H1 (cell line): ENCODE measurements at regions not wholly inside any gene's neighbourhood (a gene's known extent, or its start where the extent isn't known, plus 50 kb on each side); places are given as distances from the start of the nearest gene placed in this dataset.

Experiments used
- CTCF ChIA-PET: fragments of 300-600 bp; sonication (Branson Sonifier 250); formaldehyde crosslinking; loops from one replicate; lab custom pipeline; 2021; ENCODE audit not compliant: partially characterized antibody; lab: Charles Lee
- POLR2A ChIA-PET: fragments of 300-600 bp; sonication (Branson Sonifier 250); formaldehyde crosslinking; loops from one replicate; lab custom pipeline; 2021; ENCODE audit warnings: inconsistent platforms; ENCODE audit not compliant: partially characterized antibody; lab: Charles Lee
- DNase-seq, 2 experiments: peaks; one replicate each; pipeline versions ENCODE4 v3.0.0 to v3.0.0-alpha.2; 2010 to 2022; ENCODE audit warnings: low spot score in 2 of 2, low read depth in 1 of 2, mixed read lengths in 1 of 2
- FAIRE-seq: peaks from 2 replicates; lab custom pipeline; 2011; peaks lifted over from hg19 to GRCh38; lab: Jason Lieb, UNC
- H2AFZ ChIP-seq: 2 replicates; pipeline ENCODE4 v1.8.1; 2012; ENCODE audit warnings: low read length, inconsistent platforms
- H2AK5ac ChIP-seq: 2 replicates; pipeline ENCODE4 v1.6.1; 2013; ENCODE audit warnings: low read depth, low read length
- H2BK120ac ChIP-seq: replicated peaks from 2 replicates; pipeline ENCODE3; 2013; ENCODE audit warnings: low read depth, low read length, inconsistent platforms
- H2BK12ac ChIP-seq: 2 replicates; pipeline ENCODE4 v1.6.1; 2013; ENCODE audit warnings: low read depth, low read length
- H2BK15ac ChIP-seq: 2 replicates; pipeline ENCODE4 v1.6.1; 2013; ENCODE audit warnings: low read length
- H2BK20ac ChIP-seq: 2 replicates; pipeline ENCODE4 v1.6.1; 2013; ENCODE audit warnings: low read length
- H2BK5ac ChIP-seq: 2 replicates; pipeline ENCODE4 v1.6.1; 2013; ENCODE audit warnings: low read depth, low read length
- H3K14ac ChIP-seq: 2 replicates; pipeline ENCODE4 v1.6.1; 2013; ENCODE audit warnings: inconsistent platforms; ENCODE audit not compliant: insufficient read length
- H3K18ac ChIP-seq: 2 replicates; pipeline ENCODE4 v1.6.1; 2013; ENCODE audit warnings: low read length; ENCODE audit errors: extremely low read depth
- H3K23ac ChIP-seq: 2 replicates; pipeline ENCODE4 v1.6.1; 2013; ENCODE audit warnings: inconsistent platforms; ENCODE audit not compliant: insufficient read length
- H3K23me2 ChIP-seq: 2 replicates; pipeline ENCODE4 v1.6.1; 2013; ENCODE audit warnings: low read depth, low read length
- H3K27ac ChIP-seq: 2 replicates; pipeline ENCODE4 v1.6.1; 2011; ENCODE audit warnings: low read depth, low read length, inconsistent platforms
- H3K27me3 ChIP-seq, 4 experiments: replicated peaks in 1 of 4; 1 replicate in 1 of 4; 2 replicates in 3 of 4; pipeline versions ENCODE4 v1.6.1 to v1.8.1; 2011 to 2013; ENCODE audit warnings: low read length in 3 of 4, mild to moderate bottlenecking in 3 of 4, inconsistent platforms in 2 of 4, mixed read lengths in 2 of 4, moderate library complexity in 1 of 4; ENCODE audit not compliant: control insufficient read depth in 3 of 4, insufficient read depth in 3 of 4; ENCODE audit errors: extremely low read depth in 1 of 4
- H3K36me3 ChIP-seq, 4 experiments: 2 replicates each; pipeline versions ENCODE4 v1.6.1 to v1.8.1; 2011 to 2013; ENCODE audit warnings: mild to moderate bottlenecking in 4 of 4, low read length in 3 of 4, moderate library complexity in 2 of 4, control low read depth in 1 of 4, inconsistent platforms in 1 of 4; ENCODE audit not compliant: insufficient read depth in 4 of 4, control insufficient read depth in 2 of 4
- H3K4ac ChIP-seq: replicated peaks from 2 replicates; pipeline ENCODE3; 2013; ENCODE audit warnings: low read length, low read depth, mixed read lengths, inconsistent platforms; ENCODE audit not compliant: insufficient read length
- H3K4me1 ChIP-seq, 4 experiments: replicated peaks in 1 of 4; 1 replicate in 1 of 4; 2 replicates in 3 of 4; pipeline versions ENCODE4 v1.6.1 to v1.8.1; 2011 to 2013; ENCODE audit warnings: low read length in 3 of 4, inconsistent platforms in 2 of 4, mixed read lengths in 1 of 4; ENCODE audit not compliant: insufficient read depth in 4 of 4, control insufficient read depth in 3 of 4
- H3K4me2 ChIP-seq, 2 experiments: 2 replicates each; pipeline versions ENCODE4 v1.6.1 to v1.8.1; 2011 to 2013; ENCODE audit warnings: low read depth in 2 of 2, low read length in 2 of 2, control low read depth in 1 of 2, inconsistent platforms in 1 of 2, mild to moderate bottlenecking in 1 of 2; ENCODE audit not compliant: insufficient read depth in 1 of 2
- H3K4me3 ChIP-seq, 4 experiments: fragments of 200-600, 300-600 bp in 1 of 4; sonication (generic), shearing (Covaris generic), sonication (Bioruptor Twin) in 1 of 4; 2 replicates each; pipeline versions ENCODE4 v1.5.1 to v1.8.1; 2011 to 2016; ENCODE audit warnings: low read length in 4 of 4, low read depth in 3 of 4, control low read depth in 2 of 4, inconsistent platforms in 2 of 4, mild to moderate bottlenecking in 2 of 4, mixed read lengths in 1 of 4, moderate library complexity in 1 of 4; ENCODE audit not compliant: insufficient read depth in 2 of 4; ENCODE audit errors: extremely low read depth in 1 of 4
- H3K56ac ChIP-seq: replicated peaks from 2 replicates; pipeline ENCODE3; 2013; ENCODE audit warnings: low read depth, mild to moderate bottlenecking, mixed read lengths, low read length, inconsistent platforms; ENCODE audit not compliant: insufficient read length
- H3K79me1 ChIP-seq: 2 replicates; pipeline ENCODE4 v1.6.1; 2013; ENCODE audit warnings: low read depth, low read length, control low read depth
- H3K79me2 ChIP-seq, 2 experiments: 2 replicates each; pipeline versions ENCODE4 v1.6.1 to v1.8.1; 2012 to 2013; ENCODE audit warnings: low read length in 2 of 2, mild to moderate bottlenecking in 2 of 2, inconsistent platforms in 1 of 2; ENCODE audit not compliant: insufficient read depth in 2 of 2, control insufficient read depth in 1 of 2
- H3K9ac ChIP-seq, 4 experiments: replicated peaks in 1 of 4; 1 replicate in 1 of 4; 2 replicates in 3 of 4; pipeline versions ENCODE4 v1.6.1 to v1.8.1; 2011 to 2013; ENCODE audit warnings: low read depth in 3 of 4, low read length in 3 of 4, control low read depth in 2 of 4, mild to moderate bottlenecking in 2 of 4, moderate library complexity in 2 of 4, inconsistent platforms in 1 of 4; ENCODE audit errors: extremely low read depth in 1 of 4
- H3K9me3 ChIP-seq, 2 experiments: 2 replicates each; pipeline versions ENCODE4 v1.6.1 to v1.8.1; 2012 to 2013; ENCODE audit warnings: mild to moderate bottlenecking in 2 of 2, moderate library complexity in 2 of 2, control low read depth in 1 of 2, inconsistent platforms in 1 of 2, low read depth in 1 of 2, low read length in 1 of 2, mixed read lengths in 1 of 2; ENCODE audit not compliant: insufficient read depth in 2 of 2
- H4K20me1 ChIP-seq, 2 experiments: replicated peaks in 1 of 2; 2 replicates each; pipeline versions ENCODE3 to v1.8.1; 2011 to 2013; ENCODE audit warnings: inconsistent platforms in 2 of 2, low read length in 2 of 2, mild to moderate bottlenecking in 1 of 2; ENCODE audit not compliant: insufficient read depth in 2 of 2, control insufficient read depth in 1 of 2
- H4K5ac ChIP-seq: 2 replicates; pipeline ENCODE4 v1.6.1; 2013; ENCODE audit warnings: low read length, low read depth, mixed read lengths, inconsistent platforms; ENCODE audit not compliant: insufficient read length
- H4K8ac ChIP-seq: 2 replicates; pipeline ENCODE4 v1.8.0; 2013; ENCODE audit warnings: mild to moderate bottlenecking, moderate library complexity, low read length, inconsistent platforms; ENCODE audit not compliant: insufficient read depth; ENCODE audit errors: extremely low read depth
- H4K91ac ChIP-seq: replicated peaks from 2 replicates; pipeline ENCODE3; 2013; ENCODE audit warnings: low read length, mixed read lengths, inconsistent platforms; ENCODE audit not compliant: insufficient read length
- CBX5 ChIP-seq: fragments of 300-800, 300-1000 bp; sonication (generic); IDR thresholded peaks from 2 replicates; pipeline ENCODE4 v1.7.1; 2016; ENCODE audit warnings: antibody characterized with exemption, low read length, low read depth
- EP300 ChIP-seq, 2 experiments: IDR thresholded peaks; 1 replicate in 1 of 2; 2 replicates in 1 of 2; pipeline ENCODE4 v1.6.1; 2011 to 2012; ENCODE audit warnings: low read depth in 2 of 2, low read length in 2 of 2, mild to moderate bottlenecking in 2 of 2, borderline replicate concordance in 1 of 2, inconsistent platforms in 1 of 2, moderate library complexity in 1 of 2
- FOSL1 ChIP-seq: IDR thresholded peaks from 2 replicates; pipeline ENCODE4 v1.6.1; 2011; ENCODE audit warnings: mild to moderate bottlenecking, low read depth, low read length, moderate library complexity; ENCODE audit not compliant: insufficient read depth
- HDAC6 ChIP-seq: IDR thresholded peaks from one replicate; pipeline ENCODE4 v1.7.1; 2012; ENCODE audit warnings: low read depth, mild to moderate bottlenecking, inconsistent platforms, low read length, moderate library complexity
- JUND ChIP-seq: IDR thresholded peaks from 2 replicates; pipeline ENCODE4 v1.6.1; 2011; ENCODE audit warnings: mild to moderate bottlenecking, improper control_type of control experiment, low read length
- NANOG ChIP-seq: IDR thresholded peaks from 2 replicates; pipeline ENCODE4 v1.6.1; 2011; ENCODE audit warnings: low read length, low read depth, mild to moderate bottlenecking, inconsistent platforms; ENCODE audit not compliant: insufficient read depth, poor library complexity, severe bottlenecking
- WGBS, 2 experiments: shearing (Covaris generic) in 1 of 2; methylation state at CpG; one replicate each; pipeline versions ENCODE4 v1.1.6 to v1.1.7; 2013 to 2015; ENCODE audit warnings: low lambda C conversion rate in 2 of 2, mixed read lengths in 2 of 2, inconsistent platforms in 1 of 2, low coverage in 1 of 2, missing lambda C conversion rate in 1 of 2; ENCODE audit not compliant: insufficient replicate concordance in 2 of 2, insufficient coverage in 1 of 2, insufficient read length in 1 of 2; ENCODE audit errors: extremely low coverage in 1 of 2, missing lambda C conversion rate in 1 of 2; 5-methylcytosine and 5-hydroxymethylcytosine counted together

DNA sequence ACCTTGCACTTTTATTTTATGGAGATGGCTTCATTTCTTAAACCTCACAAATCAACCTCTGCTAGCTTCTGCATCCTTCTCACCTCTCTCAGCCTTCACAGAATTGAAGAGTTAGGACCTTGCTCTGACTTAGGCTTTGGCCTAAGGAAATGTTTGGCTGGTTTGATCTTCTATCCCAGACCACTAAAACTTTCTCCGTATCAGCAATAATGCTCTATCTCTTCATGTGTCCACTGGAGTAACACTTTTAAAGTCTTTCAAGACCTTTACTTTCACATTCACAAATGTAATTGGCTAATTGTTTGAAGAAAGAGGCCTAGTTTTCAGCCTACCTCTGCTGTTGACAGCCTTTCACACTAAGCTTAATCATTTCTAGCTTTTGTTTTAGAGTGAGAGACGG, 212.9 kb downstream of the TTLL2 start:
- Histone ChIP-seq H3K36me3 (no peaks in the 10 kb centered on the region), H4K91ac (no peak overlapping the region), H3K9me3 (peaks cover 0 to 5% of the 10 kb centered on the region in 2 experiments; a peak in 1 of 4 replicates)

More for the DNA sequence above, 212.9 kb downstream of the TTLL2 start:
- H3K4me1 ChIP-seq: peaks cover 0 to 8% (median under 1%) of the 10 kb centered on the region in 4 experiments; a peak in 5 of 7 replicates
- no peak overlapping the region for H2BK20ac ChIP-seq
- no peak overlapping the region for H2BK5ac ChIP-seq
- no peak overlapping the region for H2BK15ac ChIP-seq
- H3K18ac ChIP-seq: no peak overlapping the region
- no peak overlapping the region for H2AK5ac ChIP-seq
- POLR2A ChIA-PET: no interaction called here
- H3K27me3 ChIP-seq: peaks cover 0 to 2% (median under 1%) of the 10 kb centered on the region in 4 experiments; a peak in 2 of 7 replicates
- H2BK120ac ChIP-seq: no peak overlapping the region
- FAIRE-seq: no peak
- H3K14ac ChIP-seq: no peak overlapping the region
- H4K8ac ChIP-seq: no peak overlapping the region
- no peaks in the 10 kb centered on the region for H3K79me1 ChIP-seq
- H3K56ac ChIP-seq: no peak overlapping the region
- no peak overlapping the region for H4K5ac ChIP-seq
- H4K20me1 ChIP-seq: no peaks in the 10 kb centered on the region
- WGBS, 2 experiments: 65% methylated on average over 2 of the region's 2 CpGs; no CpG with 5 or more reads in 1 of the 2 experiments
- no peak overlapping the region for H3K4me3 ChIP-seq
- H3K79me2 ChIP-seq: no peaks in the 10 kb centered on the region
- no peak for TF ChIP-seq HDAC6
- TF ChIP-seq NANOG: no peak
- no peak for TF ChIP-seq FOSL1
- no peak for TF ChIP-seq JUND
- TF ChIP-seq CBX5: no peak
- no peak for TF ChIP-seq EP300 (IDR thresholded peaks at IDR 0.05; ENCODE audit: borderline replicate concordance in 1 of 2, low read depth in 2 of 2, low read length in 2 of 2)
- CTCF ChIA-PET: no interaction called here
- no peak overlapping the region for H2BK12ac ChIP-seq
- H3K23ac ChIP-seq: no peak overlapping the region
- no peaks in the 10 kb centered on the region for H3K23me2 ChIP-seq
- H3K9ac ChIP-seq: no peak overlapping the region
- DNase-seq: no peak
- no peak overlapping the region for H2AFZ ChIP-seq
- H3K4ac ChIP-seq: no peak overlapping the region
- H3K4me2 ChIP-seq: no peak overlapping the region
- no peak overlapping the region for H3K27ac ChIP-seq
